ENCODE measurements at regions not wholly inside any gene's neighbourhood (a gene's known extent, or its start where the extent isn't known, plus 50 kb on each side); places are given as distances from the start of the nearest gene placed in this dataset.

- TF ChIP-seq ZNF251 (CRISPR knock-in tag; IDR thresholded peaks at IDR 0.05) (no peak), ZNF598 (CRISPR knock-in tag; IDR thresholded peaks at IDR 0.05; ENCODE audit: borderline replicate concordance) (no peak), TBX3 (IDR thresholded peaks at IDR 0.05; ENCODE audit: borderline replicate concordance) (no peak), FOXA3 (CRISPR knock-in tag; IDR thresholded peaks at IDR 0.05) (no peak), SOX6 (IDR thresholded peaks at IDR 0.05) (no peak), SOX6 (CRISPR knock-in tag; IDR thresholded peaks at IDR 0.05) (no peak), KMT2B (CRISPR knock-in tag; IDR thresholded peaks at IDR 0.05) (no peak), BRCA1 (CRISPR knock-in tag; IDR thresholded peaks at IDR 0.05) (no peak), CBX2 (IDR thresholded peaks at IDR 0.05; ENCODE audit: low read depth, low read length) (no peak), CBX2 (CRISPR knock-in tag; IDR thresholded peaks at IDR 0.05; ENCODE audit: low read depth) (no peak), NFE2L2 (IDR thresholded peaks at IDR 0.05; ENCODE audit: low read length) (no peak), CHCHD3 (CRISPR knock-in tag; IDR thresholded peaks at IDR 0.05) (no peak), KAT8 (CRISPR knock-in tag; IDR thresholded peaks at IDR 0.05) (no peak), GABPA (IDR thresholded peaks at IDR 0.05; ENCODE audit: low read depth, low read length) (no peak), GABPA (CRISPR knock-in tag; IDR thresholded peaks at IDR 0.05; ENCODE audit: low read depth) (no peak), ZNF652 (CRISPR knock-in tag; IDR thresholded peaks at IDR 0.05; ENCODE audit: borderline replicate concordance, low read depth) (no peak), ZNF776 (CRISPR knock-in tag; IDR thresholded peaks at IDR 0.05) (no peak), ZNF205 (CRISPR knock-in tag; IDR thresholded peaks at IDR 0.05) (no peak), CAMTA2 (CRISPR knock-in tag; IDR thresholded peaks at IDR 0.05; ENCODE audit: borderline replicate concordance) (no peak), MXI1 (IDR thresholded peaks at IDR 0.05; ENCODE audit: borderline replicate concordance, low read depth, low read length) (no peak), ZNF780A (CRISPR knock-in tag; IDR thresholded peaks at IDR 0.05) (no peak), NFKB2 (CRISPR knock-in tag; IDR thresholded peaks at IDR 0.05; ENCODE audit: borderline replicate concordance) (no peak), ZNF225 (CRISPR knock-in tag; IDR thresholded peaks at IDR 0.05) (no peak)
- no peaks in the 10 kb centered on the region for H3K9me3 ChIP-seq (ENCODE audit: low read length)
- H3K9ac ChIP-seq (ENCODE audit: insufficient read depth, low read depth, low read length) = no peak overlapping the region
- no peak for DNase-seq (ENCODE audit: low spot score)
- no peaks in the 10 kb centered on the region for H3K36me3 ChIP-seq (replicated peaks in 1 of 2; ENCODE audit: control insufficient read depth in 1 of 2, insufficient read depth in 2 of 2, low read length in 2 of 2)
- POLR2A ChIA-PET = no interaction called here
- FAIRE-seq = no peak
- H3K79me2 ChIP-seq (ENCODE audit: insufficient read depth, low read length) = no peaks in the 10 kb centered on the region
- no peaks in the 10 kb centered on the region for H4K20me1 ChIP-seq (ENCODE audit: insufficient read depth, low read length)
- no peak overlapping the region for H3K4me2 ChIP-seq (ENCODE audit: low read depth, low read length)
- no peak overlapping the region for H3K4me3 ChIP-seq (replicated peaks in 1 of 3; ENCODE audit: insufficient read depth in 1 of 3, low read depth in 2 of 3, low read length in 3 of 3)
- in situ Hi-C loops (cut with HindIII; ENCODE audit: extremely low pct_ligation_motif_present, low pct_unique_long_range_greater_than_20kb) (no loop called here), intact Hi-C loops (cut with micrococcal nuclease; ENCODE audit: unreplicated experiment) (no loop called here)
- no peaks in the 10 kb centered on the region for H3K4me1 ChIP-seq (ENCODE audit: insufficient read depth, low read length)
- BruUV-seq (replicated peaks) = no TSS peak
- WGBS (ENCODE audit: low lambda C conversion rate) = 15% methylated on average over 5 of the region's 5 CpGs
- H3K27ac ChIP-seq (ENCODE audit: extremely low read length, insufficient read depth, low read length) = no peak overlapping the region
- no peak for ATAC-seq
- H2AFZ ChIP-seq (ENCODE audit: low read length) = no peak overlapping the region
- H3K27me3 ChIP-seq (ENCODE audit: control insufficient read depth in 1 of 2, insufficient read depth in 2 of 2, low read length in 2 of 2) = no peaks in the 10 kb centered on the region; a peak in 1 of 5 replicates
- CTCF ChIA-PET (ENCODE audit: low intra/inter-chr PET ratio, low total read pairs) = no interaction called here
Measured at GRCh38 chr4:141409556-141409955, 188.9 kb downstream of the ZNF330 start.
